ENCODE measurements at regions not wholly inside any gene's neighbourhood (a gene's known extent, or its start where the extent isn't known, plus 50 kb on each side); places are given as distances from the start of the nearest gene placed in this dataset.
A peak's percentile ranks its signal among the peaks of the same experiment; 100 is the strongest.

GRCh38 chrX:33336783-33337182 lies 125.4 kb upstream of the DMD start:
- H3K27me3 ChIP-seq: no peaks in the 10 kb centered on the region
- TF ChIP-seq POLR2A (IDR thresholded peaks at IDR 0.05): no peak
- TF ChIP-seq, protein P1, sequence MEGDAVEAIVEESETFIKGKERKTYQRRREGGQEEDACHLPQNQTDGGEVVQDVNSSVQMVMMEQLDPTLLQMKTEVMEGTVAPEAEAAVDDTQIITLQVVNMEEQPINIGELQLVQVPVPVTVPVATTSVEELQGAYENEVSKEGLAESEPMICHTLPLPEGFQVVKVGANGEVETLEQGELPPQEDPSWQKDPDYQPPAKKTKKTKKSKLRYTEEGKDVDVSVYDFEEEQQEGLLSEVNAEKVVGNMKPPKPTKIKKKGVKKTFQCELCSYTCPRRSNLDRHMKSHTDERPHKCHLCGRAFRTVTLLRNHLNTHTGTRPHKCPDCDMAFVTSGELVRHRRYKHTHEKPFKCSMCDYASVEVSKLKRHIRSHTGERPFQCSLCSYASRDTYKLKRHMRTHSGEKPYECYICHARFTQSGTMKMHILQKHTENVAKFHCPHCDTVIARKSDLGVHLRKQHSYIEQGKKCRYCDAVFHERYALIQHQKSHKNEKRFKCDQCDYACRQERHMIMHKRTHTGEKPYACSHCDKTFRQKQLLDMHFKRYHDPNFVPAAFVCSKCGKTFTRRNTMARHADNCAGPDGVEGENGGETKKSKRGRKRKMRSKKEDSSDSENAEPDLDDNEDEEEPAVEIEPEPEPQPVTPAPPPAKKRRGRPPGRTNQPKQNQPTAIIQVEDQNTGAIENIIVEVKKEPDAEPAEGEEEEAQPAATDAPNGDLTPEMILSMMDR (IDR thresholded peaks at IDR 0.05): peak in 1 of 3 experiments; percentile 12
- intact Hi-C loops (cut with DNase I; ENCODE audit: low total_unique reads): no loop called here
- DNase-seq: peak; percentile 35
- no peak overlapping the region for H3K27ac ChIP-seq
- no peaks in the 10 kb centered on the region for H3K4me1 ChIP-seq
- H3K4me3 ChIP-seq: no peak overlapping the region
- 11 to 36% methylated on average over 4 to 6 of the region's 6 CpGs for WGBS, 2 donors
- H3K9me3 ChIP-seq: no peaks in the 10 kb centered on the region
- H3K36me3 ChIP-seq (ENCODE audit: low read depth, missing control alignments): no peaks in the 10 kb centered on the region

DNA sequence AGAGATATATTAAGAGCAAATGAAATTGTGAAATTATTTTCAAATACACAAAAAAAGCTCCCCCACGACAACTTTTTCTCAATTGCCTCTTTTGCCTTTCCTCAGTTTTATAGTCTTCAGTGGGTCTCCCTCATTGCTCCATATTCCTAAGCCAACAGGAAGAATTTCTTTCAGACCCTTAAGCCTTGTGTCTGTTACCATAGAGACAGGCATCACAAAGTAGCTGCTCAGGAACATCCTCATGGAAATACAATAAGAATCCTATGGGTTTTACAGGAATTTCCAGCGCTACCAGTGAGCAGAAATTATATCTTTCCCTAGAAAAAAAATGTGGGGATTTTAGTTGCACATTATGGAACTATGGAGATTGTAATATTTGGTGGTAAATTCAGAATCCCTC lies 121.9 kb upstream of the DMD start:
- intact Hi-C loops (cut with DNase I; ENCODE audit: low total_unique reads): no loop called here

DNA sequence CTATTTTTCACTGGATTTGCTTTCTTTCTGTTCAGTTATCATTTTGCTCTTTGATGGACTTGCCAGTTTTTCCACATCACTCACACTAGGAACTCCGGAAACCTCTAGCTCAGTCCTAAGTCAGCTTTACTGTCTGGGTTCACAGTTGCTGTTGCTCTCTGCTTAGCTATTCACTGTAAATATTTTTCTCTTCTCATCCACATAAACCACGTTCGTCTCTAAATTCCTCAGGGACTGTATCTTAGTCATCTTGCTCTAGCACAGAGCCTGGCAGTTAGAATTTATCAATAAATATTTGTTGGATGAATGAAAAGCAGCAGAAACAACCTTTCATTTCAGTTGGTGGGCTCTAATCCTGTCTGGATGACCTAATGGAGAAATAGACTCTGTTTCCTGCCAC lies 119.4 kb upstream of the DMD start:
- intact Hi-C loops (cut with DNase I; ENCODE audit: low total_unique reads): no loop called here
- no peak overlapping the region for H3K4me3 ChIP-seq
- H3K36me3 ChIP-seq (ENCODE audit: low read depth, missing control alignments): no peaks in the 10 kb centered on the region
- H3K27ac ChIP-seq: no peak overlapping the region
- no peaks in the 10 kb centered on the region for H3K4me1 ChIP-seq
- no peaks in the 10 kb centered on the region for H3K9me3 ChIP-seq
- WGBS, 2 donors: 77 to 80% methylated on average over 3 of the region's 3 CpGs
- DNase-seq: no peak
- H3K27me3 ChIP-seq: no peaks in the 10 kb centered on the region
- TF ChIP-seq, protein P1 (IDR thresholded peaks at IDR 0.05): no peak
- TF ChIP-seq POLR2A (IDR thresholded peaks at IDR 0.05): no peak

More for the DNA sequence above, 121.9 kb upstream of the DMD start:
- Histone ChIP-seq H3K4me1 (no peaks in the 10 kb centered on the region), H3K27ac (no peak overlapping the region), H3K27me3 (no peaks in the 10 kb centered on the region), H3K4me3 (no peak overlapping the region), H3K36me3 (ENCODE audit: low read depth, missing control alignments) (no peaks in the 10 kb centered on the region), H3K9me3 (no peaks in the 10 kb centered on the region)
- no peak for TF ChIP-seq POLR2A (IDR thresholded peaks at IDR 0.05)
- TF ChIP-seq, protein P1 (IDR thresholded peaks at IDR 0.05): no peak
- no peak for DNase-seq
- WGBS, 2 donors: 88 to 93% methylated on average over 2 of the region's 2 CpGs

- Histone ChIP-seq H3K27ac (no peak overlapping the region), H3K4me1 (no peaks in the 10 kb centered on the region), H3K27me3 (no peaks in the 10 kb centered on the region), H3K4me3 (no peak overlapping the region), H3K9me3 (no peaks in the 10 kb centered on the region), H3K36me3 (ENCODE audit: low read depth, missing control alignments) (no peaks in the 10 kb centered on the region)
- 78 to 100% methylated on average over 2 of the region's 2 CpGs for WGBS, 2 donors
- DNase-seq: no peak
- TF ChIP-seq, protein P1 (IDR thresholded peaks at IDR 0.05): no peak
- no peak for TF ChIP-seq POLR2A (IDR thresholded peaks at IDR 0.05)
- intact Hi-C loops (cut with DNase I; ENCODE audit: low total_unique reads): no loop called here
These were observed 112.8 kb upstream of the DMD start for GRCh38 chrX:33324099-33324498.

GRCh38 chrX:33307911-33308354 lies 96.6 kb upstream of the DMD start:
- TF ChIP-seq POLR2A (IDR thresholded peaks at IDR 0.05): no peak
- TF ChIP-seq, protein P1 (IDR thresholded peaks at IDR 0.05): no peak
- no peaks in the 10 kb centered on the region for H3K4me1 ChIP-seq
- H3K27me3 ChIP-seq: no peaks in the 10 kb centered on the region
- 70 to 78% methylated on average over 2 of the region's 2 CpGs for WGBS, 2 donors
- no peak overlapping the region for H3K27ac ChIP-seq
- intact Hi-C loops (cut with DNase I; ENCODE audit: low total_unique reads): no loop called here
- no peak overlapping the region for H3K4me3 ChIP-seq
- no peaks in the 10 kb centered on the region for H3K9me3 ChIP-seq
- H3K36me3 ChIP-seq (ENCODE audit: low read depth, missing control alignments): no peaks in the 10 kb centered on the region
- DNase-seq: no peak
